ENCODE measurements at regions not wholly inside any gene's neighbourhood (a gene's known extent, or its start where the extent isn't known, plus 50 kb on each side); places are given as distances from the start of the nearest gene placed in this dataset.

DNA sequence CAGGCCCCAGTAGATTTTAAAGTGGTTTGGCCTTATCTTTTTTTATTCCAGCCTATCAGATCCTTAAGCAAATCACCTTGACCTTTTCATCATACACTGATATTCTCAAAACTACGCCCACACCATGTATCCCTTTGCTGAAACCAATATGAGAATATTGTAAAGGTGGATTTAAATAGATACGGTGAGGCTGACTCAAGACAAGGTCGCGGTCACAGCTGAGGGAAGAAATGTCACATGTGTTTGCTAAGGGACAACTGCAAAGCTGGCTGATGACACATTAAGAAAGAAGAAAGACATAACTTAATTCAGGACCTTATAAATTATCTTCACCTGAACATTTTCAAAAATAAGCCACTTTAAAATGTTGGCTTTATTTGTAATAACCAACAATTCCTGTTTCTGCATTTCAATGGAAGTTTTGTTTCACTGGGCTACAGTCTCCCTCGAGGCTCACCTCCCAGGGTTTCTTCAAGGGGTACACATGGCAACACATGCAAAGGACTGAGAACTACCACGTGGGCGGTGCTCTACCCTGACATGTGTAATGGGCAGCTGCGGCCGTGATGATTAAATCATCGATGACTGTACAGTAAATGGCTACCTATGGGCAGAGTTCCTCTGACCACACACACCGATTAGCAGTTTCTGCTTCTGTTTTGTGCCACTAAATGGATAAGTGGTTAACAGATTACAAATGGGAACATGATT is 189.5 kb downstream of the SIPA1L2 start:
- peak overlapping the region; percentile 25 for H3K27ac ChIP-seq
- H3K27me3 ChIP-seq: no peaks in the 10 kb centered on the region
- H3K4me3 ChIP-seq: no peak overlapping the region
- no peak for DNase-seq (ENCODE audit: low read depth in 1 of 2, low spot score in 1 of 2)
- TF ChIP-seq, protein P1, sequence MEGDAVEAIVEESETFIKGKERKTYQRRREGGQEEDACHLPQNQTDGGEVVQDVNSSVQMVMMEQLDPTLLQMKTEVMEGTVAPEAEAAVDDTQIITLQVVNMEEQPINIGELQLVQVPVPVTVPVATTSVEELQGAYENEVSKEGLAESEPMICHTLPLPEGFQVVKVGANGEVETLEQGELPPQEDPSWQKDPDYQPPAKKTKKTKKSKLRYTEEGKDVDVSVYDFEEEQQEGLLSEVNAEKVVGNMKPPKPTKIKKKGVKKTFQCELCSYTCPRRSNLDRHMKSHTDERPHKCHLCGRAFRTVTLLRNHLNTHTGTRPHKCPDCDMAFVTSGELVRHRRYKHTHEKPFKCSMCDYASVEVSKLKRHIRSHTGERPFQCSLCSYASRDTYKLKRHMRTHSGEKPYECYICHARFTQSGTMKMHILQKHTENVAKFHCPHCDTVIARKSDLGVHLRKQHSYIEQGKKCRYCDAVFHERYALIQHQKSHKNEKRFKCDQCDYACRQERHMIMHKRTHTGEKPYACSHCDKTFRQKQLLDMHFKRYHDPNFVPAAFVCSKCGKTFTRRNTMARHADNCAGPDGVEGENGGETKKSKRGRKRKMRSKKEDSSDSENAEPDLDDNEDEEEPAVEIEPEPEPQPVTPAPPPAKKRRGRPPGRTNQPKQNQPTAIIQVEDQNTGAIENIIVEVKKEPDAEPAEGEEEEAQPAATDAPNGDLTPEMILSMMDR (IDR thresholded peaks at IDR 0.05; ENCODE audit: low read depth, low read length): no peak
- H3K36me3 ChIP-seq: peaks cover 57% of the 10 kb centered on the region
- H3K9me3 ChIP-seq (ENCODE audit: low read depth): no peaks in the 10 kb centered on the region
- no peaks in the 10 kb centered on the region for H3K4me1 ChIP-seq (ENCODE audit: low read depth)

DNA sequence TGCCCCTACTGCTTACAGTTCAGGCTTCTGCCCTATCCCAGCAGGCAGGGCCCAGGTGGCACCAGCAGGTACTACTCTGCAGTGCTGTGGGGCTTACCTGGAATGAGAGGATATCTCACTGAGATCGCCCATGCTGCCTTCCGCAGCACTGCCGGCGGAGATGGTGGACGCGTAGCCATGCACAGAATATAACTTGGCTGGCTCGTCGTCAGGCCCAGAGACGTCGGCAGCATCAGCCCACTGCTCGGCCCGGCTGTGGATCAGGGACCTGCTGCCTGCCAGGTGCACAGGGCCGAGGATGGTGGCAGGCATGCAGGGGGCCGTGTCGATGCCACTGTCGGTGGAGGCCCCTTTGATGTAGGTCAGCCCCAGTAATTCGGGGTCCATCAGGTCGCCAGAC is 190.9 kb downstream of the SIPA1L2 start:
- no peaks in the 10 kb centered on the region for H3K9me3 ChIP-seq (ENCODE audit: low read depth)
- TF ChIP-seq, protein P1 (IDR thresholded peaks at IDR 0.05; ENCODE audit: low read depth, low read length): no peak
- peaks cover 62% of the 10 kb centered on the region for H3K36me3 ChIP-seq
- H3K4me3 ChIP-seq: no peak overlapping the region
- no peaks in the 10 kb centered on the region for H3K27me3 ChIP-seq
- H3K27ac ChIP-seq: no peak overlapping the region
- DNase-seq (ENCODE audit: low read depth in 1 of 2, low spot score in 1 of 2): no peak
- no peaks in the 10 kb centered on the region for H3K4me1 ChIP-seq (ENCODE audit: low read depth)

DNA sequence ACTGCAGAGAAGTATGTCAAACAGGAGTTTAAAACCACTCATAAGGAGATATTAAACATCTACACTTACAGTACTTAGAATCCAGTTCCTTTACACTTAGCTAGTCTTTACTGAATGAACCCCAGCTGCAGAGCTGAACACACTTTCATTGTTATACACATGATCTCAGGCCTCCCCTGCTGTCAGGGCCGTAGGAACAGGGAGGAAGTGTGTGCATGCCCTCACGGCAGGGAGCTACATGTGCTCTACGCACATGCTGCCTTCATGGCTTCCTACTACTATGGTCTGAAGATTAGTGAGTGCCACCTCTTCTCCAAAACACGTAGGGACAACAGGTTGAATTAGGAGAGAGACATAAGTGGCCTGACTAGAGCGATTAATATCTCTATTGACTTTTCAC is 191.5 kb downstream of the SIPA1L2 start:
- no peak overlapping the region for H3K27ac ChIP-seq
- DNase-seq (ENCODE audit: low read depth in 1 of 2, low spot score in 1 of 2): no peak
- H3K36me3 ChIP-seq: peaks cover 62% of the 10 kb centered on the region
- TF ChIP-seq, protein P1 (IDR thresholded peaks at IDR 0.05; ENCODE audit: low read depth, low read length): no peak
- H3K4me1 ChIP-seq (ENCODE audit: low read depth): no peaks in the 10 kb centered on the region
- H3K9me3 ChIP-seq (ENCODE audit: low read depth): no peaks in the 10 kb centered on the region
- no peaks in the 10 kb centered on the region for H3K27me3 ChIP-seq
- no peak overlapping the region for H3K4me3 ChIP-seq

DNA sequence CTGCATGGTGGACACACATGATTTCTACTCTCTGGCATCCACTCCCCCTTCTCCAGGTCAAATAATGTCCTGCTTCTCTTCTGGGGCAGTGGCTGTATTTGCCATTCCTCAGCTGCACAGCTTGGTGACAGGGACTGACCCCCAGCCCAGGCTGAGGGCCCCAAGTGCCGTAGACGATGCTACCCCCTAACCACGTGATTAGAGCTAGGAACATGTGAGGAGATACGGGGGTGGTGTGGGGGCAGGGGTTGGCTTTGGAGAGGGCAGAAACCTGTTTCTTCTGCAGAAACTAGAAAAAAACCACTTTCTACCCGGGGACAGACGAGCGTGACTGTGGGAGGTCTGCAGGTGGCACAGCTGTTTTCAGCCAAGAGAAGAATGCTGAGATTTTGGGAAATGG is 192.4 kb downstream of the SIPA1L2 start:
- H3K36me3 ChIP-seq: peaks cover 57% of the 10 kb centered on the region
- TF ChIP-seq, protein P1 (IDR thresholded peaks at IDR 0.05; ENCODE audit: low read depth, low read length): no peak

DNA sequence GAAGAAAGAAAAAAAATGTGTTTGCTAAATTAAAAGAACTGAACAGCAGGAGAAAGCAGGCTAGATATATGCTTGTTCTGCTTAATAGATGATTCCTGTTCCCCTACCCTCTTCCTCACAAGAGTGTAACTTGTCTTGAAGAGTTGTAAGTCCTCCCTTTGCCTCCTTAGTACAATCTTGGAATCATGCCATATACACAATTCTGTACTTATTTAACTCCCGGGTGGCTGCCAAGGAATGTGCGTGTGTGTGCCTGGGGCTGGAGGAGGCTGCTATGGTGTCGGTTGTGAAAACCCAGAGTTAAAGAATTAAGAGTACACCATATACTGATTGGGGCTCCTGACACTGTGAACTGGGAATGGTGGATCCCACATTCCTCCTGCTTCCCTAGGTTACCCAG is 194.2 kb downstream of the SIPA1L2 start:
- TF ChIP-seq, protein P1 (IDR thresholded peaks at IDR 0.05; ENCODE audit: low read depth, low read length): no peak
- DNase-seq (ENCODE audit: low read depth in 1 of 2, low spot score in 1 of 2): peak in 1 of 2 donors; percentile 86
- Histone ChIP-seq H3K4me1 (ENCODE audit: low read depth) (peaks cover 22% of the 10 kb centered on the region), H3K36me3 (peaks cover 44% of the 10 kb centered on the region), H3K27me3 (no peaks in the 10 kb centered on the region), H3K4me3 (no peak overlapping the region), H3K9me3 (ENCODE audit: low read depth) (no peaks in the 10 kb centered on the region), H3K27ac (no peak overlapping the region)

More for the DNA sequence above, 192.4 kb downstream of the SIPA1L2 start:
- H3K27ac ChIP-seq: no peak overlapping the region
- DNase-seq (ENCODE audit: low read depth in 1 of 2, low spot score in 1 of 2): no peak
- peaks cover 4% of the 10 kb centered on the region for H3K4me1 ChIP-seq (ENCODE audit: low read depth)
- no peaks in the 10 kb centered on the region for H3K27me3 ChIP-seq
- H3K4me3 ChIP-seq: no peak overlapping the region
- H3K9me3 ChIP-seq (ENCODE audit: low read depth): no peaks in the 10 kb centered on the region

Data from cardiac muscle cell (in vitro differentiated cells and primary cell).